ENCODE measurements at regions not wholly inside any gene's neighbourhood (a gene's known extent, or its start where the extent isn't known, plus 50 kb on each side); places are given as distances from the start of the nearest gene placed in this dataset.

- H2AFZ ChIP-seq (ENCODE audit: low read depth, low read length), result no peak overlapping the region
- H3K27me3 ChIP-seq (ENCODE audit: control insufficient read depth in 2 of 2, insufficient read depth in 2 of 2, low read length in 2 of 2), result no peaks in the 10 kb centered on the region
- no peaks in the 10 kb centered on the region for H3K36me3 ChIP-seq (ENCODE audit: control insufficient read depth in 2 of 2, extremely low read depth in 1 of 2, insufficient read depth in 2 of 2, low read length in 2 of 2)
- no TSS peak for BruUV-seq (replicated peaks)
- dilution Hi-C loops (cut with MboI; ENCODE audit: extremely low pct_ligation_motif_present, low sequenced_read_pairs), result no loop called here
- H3K4me3 ChIP-seq (replicated peaks in 1 of 3; ENCODE audit: insufficient read depth in 1 of 3, low read depth in 1 of 3, low read length in 3 of 3), result no peak overlapping the region
- intact Hi-C loops (cut with micrococcal nuclease), result no loop called here
- H4K20me1 ChIP-seq (replicated peaks; ENCODE audit: control insufficient read depth, extremely low read depth, insufficient read depth, low read length), result no peaks in the 10 kb centered on the region
- no peaks in the 10 kb centered on the region for H3K9me1 ChIP-seq (replicated peaks; ENCODE audit: control insufficient read depth, extremely low read depth, insufficient read depth, low read length)
- no peak overlapping the region for H3K27ac ChIP-seq (ENCODE audit: insufficient read depth, low read depth, low read length)
- H3K9ac ChIP-seq (replicated peaks; ENCODE audit: extremely low read depth, insufficient read depth, low read length), result no peak overlapping the region
- H3K9me3 ChIP-seq (replicated peaks; ENCODE audit: control insufficient read depth, insufficient read depth, low read length), result peaks cover 6% of the 10 kb centered on the region
- TF ChIP-seq JUN (IDR thresholded peaks at IDR 0.05; ENCODE audit: borderline replicate concordance, insufficient read depth, insufficient read length, low read depth) (no peak), CTCF (IDR thresholded peaks at IDR 0.05; ENCODE audit: extremely low read depth in 1 of 2, insufficient read depth in 1 of 2, low read depth in 1 of 2, low read length in 2 of 2) (no peak), POLR2AphosphoS5 (IDR thresholded peaks at IDR 0.05; ENCODE audit: insufficient read depth, low read depth, low read length) (no peak), POLR2A (IDR thresholded peaks at IDR 0.05; ENCODE audit: low read depth, low read length) (no peak), GATA2 (IDR thresholded peaks at IDR 0.05; ENCODE audit: insufficient read depth, insufficient read length, low read depth, low read length) (no peak), FOS (IDR thresholded peaks at IDR 0.05; ENCODE audit: borderline replicate concordance, insufficient read depth, low read length) (no peak), MYC (IDR thresholded peaks at IDR 0.05; ENCODE audit: low read depth, low read length) (no peak), EZH2 (IDR thresholded peaks at IDR 0.05; ENCODE audit: borderline replicate concordance, low read depth, low read length, severe bottlenecking) (no peak)
- TF ChIP-seq, protein P1, sequence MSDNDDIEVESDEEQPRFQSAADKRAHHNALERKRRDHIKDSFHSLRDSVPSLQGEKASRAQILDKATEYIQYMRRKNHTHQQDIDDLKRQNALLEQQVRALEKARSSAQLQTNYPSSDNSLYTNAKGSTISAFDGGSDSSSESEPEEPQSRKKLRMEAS (IDR thresholded peaks at IDR 0.05; ENCODE audit: insufficient read depth, insufficient read length), result no peak
- FAIRE-seq, result no peak
- DNase-seq (ENCODE audit: low read depth, low spot score), result no peak
- CTCF ChIA-PET, result no interaction called here
- POLR2A ChIA-PET, result no interaction called here
- H3K4me1 ChIP-seq (ENCODE audit: control insufficient read depth, extremely low read depth, insufficient read depth, low read length), result no peaks in the 10 kb centered on the region
- H3K79me2 ChIP-seq (ENCODE audit: control insufficient read depth, insufficient read depth, low read length), result no peaks in the 10 kb centered on the region
- H3K4me2 ChIP-seq (ENCODE audit: insufficient read depth, low read length), result no peak overlapping the region
Measured at GRCh38 chr13:112171570-112171965, 104.6 kb downstream of the SOX1 start.
